Stimulated activated memory B cell treated with anti-CD40 and anti-IgM and Interleukin-4, amounts not matched to agents 10 μg/mL and 1 μg/mL and 100 μg/mL, for 72 hours (primary cell): ENCODE measurements at regions not wholly inside any gene's neighbourhood (a gene's known extent, or its start where the extent isn't known, plus 50 kb on each side); places are given as distances from the start of the nearest gene placed in this dataset.

Experiments used
- ATAC-seq: fragments of 150-1000 bp; cut with Tn5 transposase; 2 replicates; pipeline ENCODE4 v1.10.0; 2021
- H3K27ac Mint-ChIP-seq: one replicate; pipeline ENCODE4 v1.8.0; 2022; ENCODE audit warnings: mild to moderate bottlenecking, mixed read lengths
- H3K27me3 Mint-ChIP-seq: one replicate; pipeline ENCODE4 v1.8.0; 2022; ENCODE audit warnings: mixed read lengths
- H3K36me3 Mint-ChIP-seq: one replicate; pipeline ENCODE4 v1.8.0; 2022; ENCODE audit warnings: mixed read lengths
- H3K4me1 Mint-ChIP-seq: one replicate; pipeline ENCODE4 v1.8.0; 2022; ENCODE audit warnings: mixed read lengths
- H3K4me3 Mint-ChIP-seq: one replicate; pipeline ENCODE4 v1.8.0; 2022; ENCODE audit warnings: mild to moderate bottlenecking, moderate library complexity, mixed read lengths
- H3K9me3 Mint-ChIP-seq: one replicate; pipeline ENCODE4 v1.8.0; 2022; ENCODE audit warnings: mixed read lengths

DNA sequence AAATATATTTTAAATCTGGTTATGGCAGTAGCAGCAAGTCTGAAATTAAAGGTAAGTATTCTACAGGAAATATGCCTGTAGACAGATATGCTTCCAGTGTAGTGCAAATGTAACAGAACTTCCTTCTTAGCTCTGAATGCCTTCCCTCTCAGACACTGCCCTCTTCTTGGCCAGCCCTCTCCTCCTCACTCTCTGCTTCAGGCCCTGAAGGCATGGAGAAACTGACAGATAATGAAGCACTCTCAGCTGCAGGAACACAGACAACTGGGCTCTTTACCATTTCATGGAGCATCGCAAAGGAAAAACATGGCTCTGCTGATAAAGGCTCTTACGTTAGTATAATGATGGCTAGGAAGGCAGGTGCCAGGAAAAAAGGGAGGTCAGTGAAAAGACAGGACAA is 431.5 kb upstream of the RASGEF1B start:
- Mint-ChIP-seq H3K9me3 (no peaks in the 10 kb centered on the region), H3K4me3 (no peak overlapping the region), H3K36me3 (no peaks in the 10 kb centered on the region), H3K27me3 (no peaks in the 10 kb centered on the region), H3K27ac (no peak overlapping the region), H3K4me1 (no peaks in the 10 kb centered on the region)
- no peak for ATAC-seq

DNA sequence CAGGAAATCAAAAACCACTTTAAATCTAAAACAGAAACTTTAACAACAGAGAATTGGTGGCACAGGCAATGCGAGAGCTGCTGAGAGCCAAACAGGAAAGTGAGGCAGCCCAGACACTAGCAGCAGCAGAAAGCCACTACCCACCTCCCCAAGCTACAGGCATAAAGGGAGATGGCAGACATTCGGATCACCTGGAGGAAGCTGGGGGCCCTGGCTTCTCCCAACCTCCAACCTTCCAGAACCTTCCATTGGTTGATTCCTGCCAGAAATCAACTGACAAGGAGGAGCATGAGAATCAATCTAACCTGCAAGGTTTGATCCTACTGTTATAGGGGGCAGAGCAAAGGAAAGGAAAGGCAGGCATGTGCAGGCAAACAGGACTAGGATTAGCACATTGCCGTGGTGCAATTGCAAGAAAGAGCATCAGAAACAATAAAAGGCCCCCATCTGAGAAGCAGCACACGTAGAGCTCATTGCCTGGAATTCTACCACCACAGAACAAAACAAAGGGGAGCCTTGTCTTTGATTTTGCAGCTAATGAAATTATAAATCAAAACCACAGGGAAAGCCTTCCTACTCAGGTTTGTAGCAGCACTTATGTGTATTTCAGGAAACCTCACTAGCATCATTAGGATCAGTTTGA is 427.3 kb upstream of the RASGEF1B start:
- Mint-ChIP-seq H3K36me3 (no peaks in the 10 kb centered on the region), H3K4me1 (no peaks in the 10 kb centered on the region), H3K27me3 (no peaks in the 10 kb centered on the region), H3K4me3 (no peak overlapping the region), H3K27ac (no peak overlapping the region), H3K9me3 (no peaks in the 10 kb centered on the region)
- no peak for ATAC-seq

DNA sequence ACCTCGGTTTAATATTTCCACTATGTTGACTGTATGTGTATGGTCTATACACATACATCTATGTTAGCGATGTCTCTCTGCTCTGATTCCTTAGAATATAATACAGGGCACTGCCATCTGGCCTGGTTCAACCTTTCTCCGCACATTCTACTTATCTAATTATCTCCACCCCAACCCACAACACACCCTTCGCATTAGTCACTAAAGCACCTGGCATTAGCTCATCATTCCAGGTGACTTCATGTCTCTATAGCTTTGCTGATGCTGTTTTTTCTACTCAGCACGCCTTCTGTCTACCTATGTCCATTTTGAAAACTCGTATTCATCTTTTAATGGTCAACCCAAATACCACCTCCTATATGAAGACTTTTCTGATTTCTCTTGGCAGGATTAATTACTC is 425.2 kb upstream of the RASGEF1B start:
- H3K27ac Mint-ChIP-seq = no peak overlapping the region
- H3K4me3 Mint-ChIP-seq = no peak overlapping the region
- no peak for ATAC-seq
- no peaks in the 10 kb centered on the region for H3K4me1 Mint-ChIP-seq
- no peaks in the 10 kb centered on the region for H3K9me3 Mint-ChIP-seq
- no peaks in the 10 kb centered on the region for H3K27me3 Mint-ChIP-seq
- H3K36me3 Mint-ChIP-seq = no peaks in the 10 kb centered on the region

DNA sequence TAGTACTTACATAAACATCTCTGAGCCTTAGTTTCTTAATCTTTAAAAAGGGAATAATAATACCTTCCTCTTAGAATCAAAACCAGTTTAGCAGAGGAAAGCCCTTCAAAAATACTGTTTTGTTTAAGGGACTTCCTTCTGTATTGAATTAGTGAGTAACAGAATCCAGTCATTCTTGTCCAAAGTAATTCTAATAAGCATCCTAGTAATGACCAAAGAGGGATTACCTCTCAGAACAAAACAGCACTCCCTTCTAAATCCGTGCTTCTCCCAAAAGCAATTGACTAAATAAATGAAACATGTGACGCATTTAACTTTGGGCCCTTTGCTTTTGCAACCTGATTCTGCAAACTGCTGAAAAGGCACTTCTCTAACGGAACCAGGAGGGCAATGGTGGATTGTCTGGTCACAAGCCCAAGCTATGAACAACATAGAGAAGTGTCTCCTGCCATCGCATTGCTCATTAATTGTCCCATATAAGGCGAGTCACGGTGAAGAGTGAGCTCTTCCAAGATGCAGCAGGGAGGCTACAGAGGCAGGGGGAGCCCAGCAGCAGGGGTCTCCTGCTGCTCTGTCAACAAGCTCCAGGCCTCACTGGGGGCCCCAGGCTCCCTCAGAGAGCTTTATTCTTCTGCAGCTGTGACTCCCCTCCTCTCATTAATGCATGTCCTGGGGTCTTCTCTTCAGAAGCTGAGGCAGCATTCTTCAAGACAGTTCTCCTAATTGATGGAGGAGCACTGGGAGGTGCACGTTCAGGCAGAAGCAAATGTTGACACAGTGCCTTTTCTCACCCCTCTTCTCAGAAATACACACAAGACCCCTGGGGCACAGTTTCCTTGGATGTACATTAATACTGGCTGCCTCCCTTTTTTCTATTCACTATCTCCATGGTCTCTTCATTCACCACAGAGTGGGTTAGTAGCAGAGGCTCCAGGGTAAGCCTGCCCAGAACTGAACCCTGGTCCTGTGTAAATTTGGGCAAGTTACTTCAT is 419.6 kb upstream of the RASGEF1B start:
- no peak for ATAC-seq
- Mint-ChIP-seq H3K4me1 (no peaks in the 10 kb centered on the region), H3K4me3 (no peak overlapping the region), H3K9me3 (no peaks in the 10 kb centered on the region), H3K27me3 (peaks cover 18% of the 10 kb centered on the region), H3K36me3 (no peaks in the 10 kb centered on the region), H3K27ac (no peak overlapping the region)

DNA sequence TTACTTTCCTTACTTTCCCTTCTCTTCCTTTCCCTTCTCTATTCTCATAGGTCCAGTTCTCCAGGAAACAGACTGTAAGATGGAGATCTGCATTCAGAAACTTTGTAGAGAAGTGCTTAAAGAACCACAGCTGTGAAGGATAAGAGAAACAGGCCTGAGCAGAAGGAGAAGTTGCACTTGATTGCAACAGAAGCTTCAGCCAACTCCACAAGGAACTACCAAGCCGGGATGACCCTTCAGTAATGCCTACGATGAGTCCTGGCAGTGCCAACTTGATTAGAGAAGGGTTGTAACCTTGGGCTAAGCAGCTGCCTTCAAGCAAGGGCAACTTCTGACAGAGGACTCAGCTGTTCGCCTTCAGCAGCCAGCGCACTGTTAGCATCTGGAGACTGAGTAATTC is 413.3 kb upstream of the RASGEF1B start:
- Mint-ChIP-seq H3K9me3 (no peaks in the 10 kb centered on the region), H3K4me3 (no peak overlapping the region), H3K4me1 (no peaks in the 10 kb centered on the region), H3K36me3 (no peaks in the 10 kb centered on the region), H3K27ac (no peak overlapping the region), H3K27me3 (peaks cover 30% of the 10 kb centered on the region)
- no peak for ATAC-seq

DNA sequence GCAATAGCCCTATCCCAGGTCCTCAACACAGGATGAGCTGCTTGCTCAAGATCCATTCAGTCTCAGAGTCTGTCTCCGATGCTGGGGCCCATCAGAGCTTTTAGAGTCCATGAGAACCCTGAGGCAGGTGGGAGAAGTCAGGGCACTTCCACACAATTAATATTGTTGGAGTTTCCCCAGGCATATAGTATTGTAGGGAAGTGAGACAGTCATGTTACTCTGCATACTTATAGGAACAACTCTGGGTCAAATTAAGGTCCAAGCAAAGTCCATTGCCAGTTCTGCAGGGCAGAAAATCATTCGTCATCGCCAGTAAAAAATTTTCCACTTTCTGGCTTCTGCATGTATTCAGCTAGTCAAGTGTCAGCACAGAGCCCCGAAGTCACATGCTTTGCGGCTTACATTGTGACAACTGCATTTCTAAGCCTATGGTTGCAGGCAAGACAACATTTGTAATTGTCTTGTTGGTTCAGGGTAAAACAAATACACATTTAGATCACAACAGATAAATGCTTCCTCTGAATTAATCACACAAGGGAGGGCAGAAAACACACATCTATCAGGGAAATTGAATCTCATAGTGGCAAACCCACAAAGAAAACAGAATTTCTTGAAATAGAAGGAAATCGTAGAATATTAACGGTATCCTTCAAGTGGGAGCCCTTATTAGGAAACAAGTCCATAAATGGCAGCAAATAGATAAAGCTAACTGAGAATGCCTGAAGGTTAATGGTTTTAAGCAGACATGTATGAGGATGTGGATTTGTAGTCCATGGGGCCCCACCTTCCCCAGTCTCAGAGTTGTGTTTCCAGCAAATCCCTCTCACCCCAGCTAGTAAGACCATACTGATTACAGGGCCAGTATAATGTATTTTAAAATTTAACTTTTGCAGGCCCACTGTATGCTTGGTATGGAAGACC is 412.1 kb upstream of the RASGEF1B start:
- H3K27ac Mint-ChIP-seq = no peak overlapping the region
- H3K4me3 Mint-ChIP-seq = no peak overlapping the region
- H3K4me1 Mint-ChIP-seq = no peaks in the 10 kb centered on the region
- no peaks in the 10 kb centered on the region for H3K9me3 Mint-ChIP-seq
- H3K27me3 Mint-ChIP-seq = peaks cover 20% of the 10 kb centered on the region
- no peak for ATAC-seq
- no peaks in the 10 kb centered on the region for H3K36me3 Mint-ChIP-seq

DNA sequence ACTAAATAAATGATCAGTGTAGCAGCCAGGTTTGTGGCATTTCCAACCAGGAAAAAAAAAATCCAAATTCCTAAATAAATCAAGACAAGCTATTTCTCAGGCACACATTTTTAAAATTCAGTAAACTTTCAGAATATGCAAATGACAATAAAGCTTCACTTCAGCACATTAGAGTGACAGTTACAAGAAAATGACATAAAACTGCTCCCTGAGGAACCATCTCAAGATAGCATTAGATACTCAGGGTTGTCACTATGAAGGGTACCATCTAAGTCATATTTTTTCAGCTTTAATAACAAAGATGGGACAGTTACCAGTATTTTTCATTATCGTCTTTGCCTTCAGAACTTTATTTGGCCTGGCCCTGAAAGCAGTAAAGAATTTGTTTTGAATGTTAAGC is 411.3 kb upstream of the RASGEF1B start:
- H3K27me3 Mint-ChIP-seq = peaks cover 20% of the 10 kb centered on the region

DNA sequence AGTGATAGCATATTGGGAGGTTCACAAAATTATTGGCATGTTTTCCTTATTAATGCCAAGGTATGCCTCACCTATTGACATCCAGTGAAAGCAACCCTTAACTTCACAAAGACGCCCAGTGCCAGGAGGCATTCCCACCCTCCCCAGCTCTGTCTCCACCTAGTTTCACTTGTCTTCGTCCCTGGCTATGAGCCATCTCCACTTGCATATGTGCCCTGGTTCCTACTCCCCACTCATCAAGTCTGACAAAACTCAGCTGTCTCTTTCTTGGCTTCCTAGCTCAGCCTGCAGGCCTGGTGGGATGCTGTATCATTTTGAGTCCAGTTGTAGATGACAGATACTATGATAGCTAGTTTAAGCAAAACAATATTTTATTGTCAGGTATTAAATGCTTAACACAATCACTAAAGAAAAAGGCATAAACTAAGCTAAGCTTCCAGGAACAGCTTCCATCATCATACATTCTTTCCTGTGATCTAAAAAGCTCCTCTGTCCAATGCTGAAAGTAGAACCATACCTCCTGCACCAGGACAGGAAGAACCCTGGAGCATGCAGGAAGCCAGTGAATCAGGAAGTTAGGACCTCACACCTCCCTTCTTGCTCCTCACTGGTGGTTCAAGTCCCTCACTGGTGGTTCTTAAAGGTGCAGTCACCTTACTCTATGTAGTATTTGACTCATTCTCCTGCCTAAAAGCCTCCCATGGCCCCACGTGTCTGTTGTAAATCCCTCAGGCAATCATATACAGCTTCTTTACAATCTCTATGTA is 410.3 kb upstream of the RASGEF1B start:
- no peak for ATAC-seq

More for the DNA sequence above, 411.3 kb upstream of the RASGEF1B start:
- Mint-ChIP-seq H3K4me3 (no peak overlapping the region), H3K4me1 (no peaks in the 10 kb centered on the region), H3K36me3 (no peaks in the 10 kb centered on the region), H3K27ac (no peak overlapping the region), H3K9me3 (no peaks in the 10 kb centered on the region)
- no peak for ATAC-seq

DNA sequence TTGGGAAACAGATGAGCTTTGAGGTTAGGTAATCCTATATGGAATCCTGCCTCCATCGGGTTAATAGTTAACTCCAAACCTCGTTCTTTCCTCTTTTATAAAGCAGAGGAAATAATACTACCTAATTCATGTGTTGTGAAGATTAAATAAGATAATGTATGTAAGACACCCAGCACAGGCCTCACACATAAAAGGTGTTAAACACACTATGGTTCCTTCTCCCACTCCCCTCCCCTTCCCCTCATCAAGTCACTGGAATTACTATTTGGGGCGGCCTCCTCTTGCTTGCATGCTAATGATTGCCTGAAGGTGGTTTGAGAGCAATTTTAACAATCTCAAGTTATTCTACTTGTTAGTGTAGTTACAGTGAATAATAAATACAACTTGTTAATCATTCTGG is 404.4 kb upstream of the RASGEF1B start:
- Mint-ChIP-seq H3K4me3 (no peak overlapping the region), H3K27me3 (no peaks in the 10 kb centered on the region), H3K4me1 (no peaks in the 10 kb centered on the region), H3K9me3 (no peaks in the 10 kb centered on the region), H3K27ac (no peak overlapping the region), H3K36me3 (no peaks in the 10 kb centered on the region)
- ATAC-seq = no peak

More for the DNA sequence above, 410.3 kb upstream of the RASGEF1B start:
- H3K27ac Mint-ChIP-seq = no peak overlapping the region
- H3K4me3 Mint-ChIP-seq = no peak overlapping the region
- no peaks in the 10 kb centered on the region for H3K36me3 Mint-ChIP-seq
- H3K9me3 Mint-ChIP-seq = no peaks in the 10 kb centered on the region
- H3K4me1 Mint-ChIP-seq = no peaks in the 10 kb centered on the region
- H3K27me3 Mint-ChIP-seq = peaks cover 19% of the 10 kb centered on the region

DNA sequence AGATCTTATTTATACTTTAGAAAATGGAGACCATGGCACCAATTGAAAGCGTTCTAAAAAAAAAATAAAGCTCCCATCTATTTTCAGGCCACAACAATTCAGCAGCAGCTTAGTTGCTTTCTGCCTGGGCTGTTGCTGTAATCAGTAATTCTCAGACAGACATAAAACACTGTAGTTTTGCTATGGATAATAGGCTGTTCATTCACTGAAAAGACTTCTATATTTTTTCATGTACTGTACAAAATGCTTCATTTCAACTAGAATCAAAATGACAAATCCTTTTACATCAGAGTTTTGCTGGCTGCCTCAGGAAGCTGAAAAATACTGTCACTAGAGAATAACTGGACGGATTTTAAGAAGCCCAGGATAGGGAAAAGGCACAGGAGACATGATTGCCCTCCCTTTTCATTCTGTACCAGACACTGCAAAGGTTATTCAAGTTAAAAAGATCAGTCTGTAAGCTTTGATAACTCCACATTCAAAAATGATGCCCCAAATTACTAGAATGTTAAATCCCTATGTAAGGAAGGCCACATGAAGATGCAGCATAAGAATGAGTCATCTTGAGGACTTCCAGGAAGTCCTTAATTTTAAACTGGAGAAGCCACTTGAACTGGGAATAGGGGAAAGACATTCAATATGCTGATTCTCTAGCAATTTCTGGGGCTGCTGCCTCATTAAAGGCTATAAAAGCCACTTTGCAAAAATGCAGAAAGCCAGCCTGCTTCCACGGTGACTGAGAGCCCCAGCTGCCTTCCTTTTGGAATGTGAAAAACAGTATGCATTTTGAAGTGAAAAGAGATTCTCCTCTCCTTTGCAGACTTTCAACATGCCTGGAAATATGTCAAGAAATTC is 403.2 kb upstream of the RASGEF1B start:
- no peak overlapping the region for H3K27ac Mint-ChIP-seq
- peaks cover 3% of the 10 kb centered on the region for H3K9me3 Mint-ChIP-seq
- no peaks in the 10 kb centered on the region for H3K4me1 Mint-ChIP-seq
- H3K27me3 Mint-ChIP-seq = no peaks in the 10 kb centered on the region
- ATAC-seq = no peak
- no peak overlapping the region for H3K4me3 Mint-ChIP-seq
- H3K36me3 Mint-ChIP-seq = no peaks in the 10 kb centered on the region

DNA sequence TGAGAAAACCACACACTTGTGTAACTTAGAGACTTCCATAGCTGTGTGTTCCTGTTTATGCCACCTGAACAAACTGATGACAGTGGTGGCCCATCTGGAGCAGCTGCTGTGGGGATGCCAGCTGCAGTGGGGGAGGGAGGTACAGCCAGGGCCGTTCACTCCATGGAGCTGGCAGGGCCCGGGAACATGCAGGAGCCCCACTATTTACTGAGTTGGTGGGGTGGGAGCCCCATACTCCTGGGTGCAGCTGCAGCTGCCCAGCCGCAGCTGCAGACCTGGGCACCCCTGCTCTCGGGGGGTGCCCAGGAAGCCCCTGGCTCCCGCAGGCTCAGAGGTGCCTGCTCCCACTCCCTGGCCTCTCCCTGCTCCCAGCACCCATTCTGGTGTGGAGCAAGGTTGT is 398.6 kb upstream of the RASGEF1B start:
- Mint-ChIP-seq H3K36me3 (no peaks in the 10 kb centered on the region), H3K27ac (no peak overlapping the region), H3K4me1 (no peaks in the 10 kb centered on the region), H3K27me3 (no peaks in the 10 kb centered on the region), H3K9me3 (peaks cover 6% of the 10 kb centered on the region), H3K4me3 (no peak overlapping the region)
- no peak for ATAC-seq

DNA sequence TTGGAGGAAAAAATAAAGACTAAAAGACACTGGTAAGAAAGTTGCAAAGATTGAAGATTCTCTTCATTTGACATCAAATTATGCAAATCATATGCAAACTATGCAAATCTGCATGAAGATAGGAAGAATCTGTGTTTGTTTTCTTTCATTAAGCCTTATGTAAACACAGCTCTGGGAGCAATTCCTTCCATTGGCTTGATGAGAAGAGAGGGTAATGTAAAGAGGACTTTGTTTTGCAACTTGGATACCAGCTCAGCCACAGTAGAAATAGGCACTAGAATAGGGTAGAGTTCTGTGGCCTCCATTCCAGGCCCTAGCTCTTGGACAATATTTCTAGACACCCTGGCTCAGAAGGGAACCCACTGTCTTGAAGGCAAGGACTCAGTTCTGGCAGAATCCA is 388.4 kb upstream of the RASGEF1B start:
- Mint-ChIP-seq H3K4me1 (no peaks in the 10 kb centered on the region), H3K4me3 (no peak overlapping the region), H3K27me3 (peaks cover 15% of the 10 kb centered on the region), H3K9me3 (peaks cover 1% of the 10 kb centered on the region), H3K36me3 (peaks cover 2% of the 10 kb centered on the region), H3K27ac (no peak overlapping the region)
- ATAC-seq = no peak

DNA sequence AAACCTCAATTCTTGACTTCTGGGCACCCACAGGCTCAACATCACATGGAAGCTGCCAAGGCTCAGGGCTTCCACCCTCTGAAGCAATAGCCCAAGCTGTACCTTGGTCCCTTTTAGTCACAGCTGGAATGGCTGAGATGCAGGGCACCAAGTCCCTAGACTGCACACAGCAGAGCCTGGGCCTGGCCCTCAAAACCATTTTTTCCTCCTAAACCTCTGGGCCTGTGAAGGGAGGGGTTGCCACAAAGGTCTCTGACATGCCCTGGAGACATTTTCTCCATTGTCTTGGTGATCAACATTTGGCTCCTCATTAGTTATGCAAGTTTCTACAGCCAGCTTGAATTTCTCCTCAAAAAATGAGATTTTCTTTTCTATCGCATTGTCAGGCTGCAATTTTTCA is 382.7 kb upstream of the RASGEF1B start:
- no peak for ATAC-seq
- peaks cover 18% of the 10 kb centered on the region for H3K36me3 Mint-ChIP-seq
- H3K9me3 Mint-ChIP-seq = peaks cover 10% of the 10 kb centered on the region
- no peaks in the 10 kb centered on the region for H3K4me1 Mint-ChIP-seq
- no peak overlapping the region for H3K4me3 Mint-ChIP-seq
- H3K27ac Mint-ChIP-seq = no peak overlapping the region
- H3K27me3 Mint-ChIP-seq = no peaks in the 10 kb centered on the region
